SK-N-SH treated with all-trans-retinoic acid at 6 μM for 48 hours (cell line): ENCODE measurements at regions not wholly inside any gene's neighbourhood (a gene's known extent, or its start where the extent isn't known, plus 50 kb on each side); places are given as distances from the start of the nearest gene placed in this dataset.

Experiments used
- ATAC-seq: fragments of 200-7000 bp; cut with Tn5 transposase; 3 replicates; pipeline ENCODE4 v1.9.1; 2020; ENCODE audit warnings: mild to moderate bottlenecking, moderate library complexity
- ARNTL ChIP-seq: fragments of 450-650 bp; formaldehyde crosslinking; IDR thresholded peaks from 2 replicates; pipeline ENCODE4 v1.5.0; 2020; ENCODE audit warnings: low read depth, mild to moderate bottlenecking, moderate library complexity, borderline replicate concordance
- BACH2 ChIP-seq: fragments of 250-450 bp; sonication (Bioruptor Pico); IDR thresholded peaks from 2 replicates; pipeline ENCODE4 v1.9.0; 2021; ENCODE audit warnings: mild to moderate bottlenecking, borderline replicate concordance
- CSDC2 ChIP-seq: fragments of 250-450 bp; sonication (Bioruptor Pico); IDR thresholded peaks from 2 replicates; pipeline ENCODE4 v1.5.0; 2020; ENCODE audit warnings: mild to moderate bottlenecking, moderate library complexity
- GLIS3 ChIP-seq: fragments of 250-450 bp; sonication (Bioruptor Pico); IDR thresholded peaks from 2 replicates; pipeline ENCODE4 v1.5.0; 2020; ENCODE audit warnings: mild to moderate bottlenecking, moderate library complexity
- ISL1 ChIP-seq: fragments of 250-450 bp; sonication (Bioruptor Pico); IDR thresholded peaks from 2 replicates; pipeline ENCODE4 v2.1.2; 2022; ENCODE audit warnings: mild to moderate bottlenecking, moderate library complexity
- OSR1 ChIP-seq: fragments of 250-450 bp; sonication (Bioruptor Pico); IDR thresholded peaks from 2 replicates; pipeline ENCODE4 v1.8.0; 2022; ENCODE audit warnings: moderate library complexity, mild to moderate bottlenecking, inconsistent platforms
- PPARA ChIP-seq: fragments of 250-450 bp; sonication (Bioruptor Pico); IDR thresholded peaks from 2 replicates; pipeline ENCODE4 v1.5.0; 2020; ENCODE audit warnings: mild to moderate bottlenecking, borderline replicate concordance
- ZFP30 ChIP-seq: fragments of 450-650 bp; formaldehyde crosslinking; IDR thresholded peaks from 2 replicates; pipeline ENCODE4 v1.5.0; 2022; ENCODE audit warnings: mild to moderate bottlenecking, moderate library complexity
- ZNF70 ChIP-seq: fragments of 450-650 bp; formaldehyde crosslinking; IDR thresholded peaks from 2 replicates; pipeline ENCODE4 v1.5.0; 2020; ENCODE audit warnings: mild to moderate bottlenecking, moderate library complexity
- ZNF8 ChIP-seq: fragments of 450-650 bp; formaldehyde crosslinking; IDR thresholded peaks from 2 replicates; pipeline ENCODE4 v1.5.0; 2020; ENCODE audit warnings: mild to moderate bottlenecking, moderate library complexity
- TF ChIP-seq, protein P1 (sequence below): fragments of 250-450 bp; sonication (Bioruptor Pico); IDR thresholded peaks from 2 replicates; pipeline ENCODE4 v1.5.0; 2020; ENCODE audit warnings: mild to moderate bottlenecking, moderate library complexity
- TF ChIP-seq, protein P2 (sequence below): fragments of 250-450 bp; sonication (Bioruptor Pico); IDR thresholded peaks from 2 replicates; pipeline ENCODE4 v1.8.0; 2021; ENCODE audit warnings: low read depth, mild to moderate bottlenecking, moderate library complexity, borderline replicate concordance
- TF ChIP-seq, protein P3 (sequence below): fragments of 250-450 bp; sonication (Bioruptor Pico); IDR thresholded peaks from 2 replicates; pipeline ENCODE4 v1.5.1; 2020; ENCODE audit warnings: low read depth, mild to moderate bottlenecking, moderate library complexity
- TF ChIP-seq, protein P4 (sequence below): fragments of 250-450 bp; sonication (Bioruptor Pico); IDR thresholded peaks from 2 replicates; pipeline ENCODE4 v1.8.0; 2020; ENCODE audit warnings: mild to moderate bottlenecking, moderate library complexity, borderline replicate concordance
- TF ChIP-seq, protein P5 (sequence below): fragments of 250-450 bp; sonication (Bioruptor Pico); IDR thresholded peaks from 2 replicates; pipeline ENCODE4 v1.5.1; 2021; ENCODE audit warnings: mild to moderate bottlenecking, moderate library complexity

DNA sequence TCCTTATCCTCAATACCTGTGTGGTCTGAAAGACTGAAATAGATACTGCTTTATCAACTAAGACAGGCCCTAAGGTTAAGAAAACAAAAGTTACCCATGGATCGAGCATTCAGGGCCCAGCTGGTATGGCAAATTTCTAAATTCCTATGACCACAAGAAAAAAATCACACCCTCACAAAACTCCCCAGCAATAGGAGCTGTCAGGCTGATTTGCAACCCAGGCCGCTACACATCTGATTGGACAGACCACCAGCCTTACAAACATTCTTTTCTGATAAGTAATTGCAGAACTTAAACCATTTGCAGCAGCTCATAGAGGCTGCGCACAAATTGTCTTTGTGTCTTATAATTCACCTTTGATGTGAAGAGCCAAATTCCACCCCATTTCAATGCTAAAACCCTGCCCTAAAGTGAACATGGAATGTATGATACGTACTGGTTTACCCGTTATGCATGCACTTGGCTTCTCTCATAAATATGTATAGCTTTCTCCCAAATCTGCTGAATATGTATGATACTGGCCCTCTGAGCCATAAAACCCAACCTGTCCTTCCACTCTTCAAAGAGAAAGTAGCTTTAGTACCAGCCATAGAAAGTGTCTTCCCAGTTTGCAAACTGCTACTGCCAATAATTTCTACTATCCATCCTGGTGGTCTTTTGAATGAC lies 842.5 kb downstream of the GRID1 start (continued):
- TF ChIP-seq, protein P1, sequence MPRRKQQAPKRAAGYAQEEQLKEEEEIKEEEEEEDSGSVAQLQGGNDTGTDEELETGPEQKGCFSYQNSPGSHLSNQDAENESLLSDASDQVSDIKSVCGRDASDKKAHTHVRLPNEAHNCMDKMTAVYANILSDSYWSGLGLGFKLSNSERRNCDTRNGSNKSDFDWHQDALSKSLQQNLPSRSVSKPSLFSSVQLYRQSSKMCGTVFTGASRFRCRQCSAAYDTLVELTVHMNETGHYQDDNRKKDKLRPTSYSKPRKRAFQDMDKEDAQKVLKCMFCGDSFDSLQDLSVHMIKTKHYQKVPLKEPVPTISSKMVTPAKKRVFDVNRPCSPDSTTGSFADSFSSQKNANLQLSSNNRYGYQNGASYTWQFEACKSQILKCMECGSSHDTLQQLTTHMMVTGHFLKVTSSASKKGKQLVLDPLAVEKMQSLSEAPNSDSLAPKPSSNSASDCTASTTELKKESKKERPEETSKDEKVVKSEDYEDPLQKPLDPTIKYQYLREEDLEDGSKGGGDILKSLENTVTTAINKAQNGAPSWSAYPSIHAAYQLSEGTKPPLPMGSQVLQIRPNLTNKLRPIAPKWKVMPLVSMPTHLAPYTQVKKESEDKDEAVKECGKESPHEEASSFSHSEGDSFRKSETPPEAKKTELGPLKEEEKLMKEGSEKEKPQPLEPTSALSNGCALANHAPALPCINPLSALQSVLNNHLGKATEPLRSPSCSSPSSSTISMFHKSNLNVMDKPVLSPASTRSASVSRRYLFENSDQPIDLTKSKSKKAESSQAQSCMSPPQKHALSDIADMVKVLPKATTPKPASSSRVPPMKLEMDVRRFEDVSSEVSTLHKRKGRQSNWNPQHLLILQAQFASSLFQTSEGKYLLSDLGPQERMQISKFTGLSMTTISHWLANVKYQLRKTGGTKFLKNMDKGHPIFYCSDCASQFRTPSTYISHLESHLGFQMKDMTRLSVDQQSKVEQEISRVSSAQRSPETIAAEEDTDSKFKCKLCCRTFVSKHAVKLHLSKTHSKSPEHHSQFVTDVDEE (CRISPR knock-in tag) = no peak

DNA sequence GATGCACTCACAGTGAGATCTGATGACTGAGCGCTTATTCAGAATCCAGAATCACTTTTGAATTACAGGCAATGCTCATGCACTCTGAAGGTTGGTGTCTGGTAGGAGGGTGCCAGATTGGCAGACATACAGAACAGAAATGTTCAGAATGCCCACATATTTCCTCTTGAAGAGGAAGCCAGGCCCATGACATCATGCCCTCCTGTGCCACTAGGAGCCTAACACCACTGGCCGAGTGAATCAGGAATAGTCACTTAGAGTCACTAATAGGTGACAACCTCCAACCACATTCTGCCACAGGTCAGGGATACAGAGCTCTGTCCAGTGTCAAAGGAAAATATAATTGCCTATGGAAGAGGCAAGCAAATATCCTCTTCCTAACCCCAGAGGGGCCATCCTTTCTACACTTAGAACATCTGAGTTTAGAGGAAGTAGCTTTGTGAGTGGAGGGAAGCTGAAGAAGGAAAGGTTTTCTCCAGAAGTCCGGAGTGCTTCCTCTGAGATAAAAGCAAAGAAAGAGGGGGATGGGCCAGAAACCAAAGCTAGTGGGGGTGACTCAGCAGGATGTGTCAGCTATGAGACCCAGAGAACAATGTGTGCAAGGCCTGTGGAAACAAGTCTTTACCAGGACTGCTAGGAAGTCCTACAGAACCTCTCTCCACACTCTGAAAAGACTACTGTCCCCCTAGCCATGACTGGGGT lies 838.8 kb downstream of the GRID1 start:
- no peak for ATAC-seq
- TF ChIP-seq ZNF70 (CRISPR knock-in tag) (no peak), GLIS3 (no peak)
- TF ChIP-seq, protein P2, sequence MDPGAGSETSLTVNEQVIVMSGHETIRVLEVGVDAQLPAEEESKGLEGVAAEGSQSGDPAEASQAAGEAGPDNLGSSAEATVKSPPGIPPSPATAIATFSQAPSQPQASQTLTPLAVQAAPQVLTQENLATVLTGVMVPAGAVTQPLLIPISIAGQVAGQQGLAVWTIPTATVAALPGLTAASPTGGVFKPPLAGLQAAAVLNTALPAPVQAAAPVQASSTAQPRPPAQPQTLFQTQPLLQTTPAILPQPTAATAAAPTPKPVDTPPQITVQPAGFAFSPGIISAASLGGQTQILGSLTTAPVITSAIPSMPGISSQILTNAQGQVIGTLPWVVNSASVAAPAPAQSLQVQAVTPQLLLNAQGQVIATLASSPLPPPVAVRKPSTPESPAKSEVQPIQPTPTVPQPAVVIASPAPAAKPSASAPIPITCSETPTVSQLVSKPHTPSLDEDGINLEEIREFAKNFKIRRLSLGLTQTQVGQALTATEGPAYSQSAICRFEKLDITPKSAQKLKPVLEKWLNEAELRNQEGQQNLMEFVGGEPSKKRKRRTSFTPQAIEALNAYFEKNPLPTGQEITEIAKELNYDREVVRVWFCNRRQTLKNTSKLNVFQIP (CRISPR knock-in tag) = no peak
- TF ChIP-seq, all 23 proteins: peak for 0

DNA sequence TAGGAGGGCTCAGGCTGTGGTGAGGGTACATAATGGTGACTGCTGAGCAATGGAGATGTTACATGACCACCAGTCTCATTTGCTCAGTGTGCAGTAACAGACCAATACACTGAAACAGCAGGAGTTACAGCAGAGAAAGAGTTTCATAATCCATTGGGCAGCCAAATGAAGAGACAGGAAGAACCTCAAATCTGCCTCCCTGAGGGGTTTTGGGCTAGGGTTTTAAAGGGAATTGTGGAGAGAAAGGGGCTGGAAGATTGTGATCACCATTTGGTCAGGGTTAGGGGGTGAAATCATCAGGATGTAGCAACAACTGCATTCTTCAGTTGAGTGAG lies 838.3 kb downstream of the GRID1 start:
- TF ChIP-seq, protein P3, sequence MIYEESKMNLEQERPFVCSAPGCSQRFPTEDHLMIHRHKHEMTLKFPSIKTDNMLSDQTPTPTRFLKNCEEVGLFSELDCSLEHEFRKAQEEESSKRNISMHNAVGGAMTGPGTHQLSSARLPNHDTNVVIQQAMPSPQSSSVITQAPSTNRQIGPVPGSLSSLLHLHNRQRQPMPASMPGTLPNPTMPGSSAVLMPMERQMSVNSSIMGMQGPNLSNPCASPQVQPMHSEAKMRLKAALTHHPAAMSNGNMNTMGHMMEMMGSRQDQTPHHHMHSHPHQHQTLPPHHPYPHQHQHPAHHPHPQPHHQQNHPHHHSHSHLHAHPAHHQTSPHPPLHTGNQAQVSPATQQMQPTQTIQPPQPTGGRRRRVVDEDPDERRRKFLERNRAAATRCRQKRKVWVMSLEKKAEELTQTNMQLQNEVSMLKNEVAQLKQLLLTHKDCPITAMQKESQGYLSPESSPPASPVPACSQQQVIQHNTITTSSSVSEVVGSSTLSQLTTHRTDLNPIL (CRISPR knock-in tag) = no peak
- ATAC-seq = no peak

DNA sequence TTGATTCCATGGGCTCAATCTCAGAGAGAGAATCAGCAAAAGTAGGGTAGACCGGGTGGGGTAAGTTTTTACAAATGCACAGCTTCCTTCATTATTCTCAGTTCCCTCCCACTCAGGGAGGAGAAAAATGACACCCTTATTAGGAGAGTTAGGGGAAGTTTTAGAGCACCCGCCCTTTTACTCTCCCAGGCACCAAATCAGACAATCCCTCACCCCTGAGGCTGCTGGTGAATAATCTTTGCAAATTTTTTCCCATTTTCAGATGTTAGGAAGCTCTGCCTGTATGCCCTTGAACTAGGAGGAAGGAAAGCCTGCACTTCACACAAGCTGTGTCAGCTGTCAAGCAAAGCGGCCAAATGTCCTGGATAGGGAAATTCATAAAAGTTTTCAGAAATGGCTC lies 834.9 kb downstream of the GRID1 start:
- ATAC-seq = no peak
- no peak for TF ChIP-seq ZFP30 (CRISPR knock-in tag)
- TF ChIP-seq ISL1 = no peak
- TF ChIP-seq, protein P4, sequence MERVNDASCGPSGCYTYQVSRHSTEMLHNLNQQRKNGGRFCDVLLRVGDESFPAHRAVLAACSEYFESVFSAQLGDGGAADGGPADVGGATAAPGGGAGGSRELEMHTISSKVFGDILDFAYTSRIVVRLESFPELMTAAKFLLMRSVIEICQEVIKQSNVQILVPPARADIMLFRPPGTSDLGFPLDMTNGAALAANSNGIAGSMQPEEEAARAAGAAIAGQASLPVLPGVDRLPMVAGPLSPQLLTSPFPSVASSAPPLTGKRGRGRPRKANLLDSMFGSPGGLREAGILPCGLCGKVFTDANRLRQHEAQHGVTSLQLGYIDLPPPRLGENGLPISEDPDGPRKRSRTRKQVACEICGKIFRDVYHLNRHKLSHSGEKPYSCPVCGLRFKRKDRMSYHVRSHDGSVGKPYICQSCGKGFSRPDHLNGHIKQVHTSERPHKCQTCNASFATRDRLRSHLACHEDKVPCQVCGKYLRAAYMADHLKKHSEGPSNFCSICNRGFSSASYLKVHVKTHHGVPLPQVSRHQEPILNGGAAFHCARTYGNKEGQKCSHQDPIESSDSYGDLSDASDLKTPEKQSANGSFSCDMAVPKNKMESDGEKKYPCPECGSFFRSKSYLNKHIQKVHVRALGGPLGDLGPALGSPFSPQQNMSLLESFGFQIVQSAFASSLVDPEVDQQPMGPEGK (CRISPR knock-in tag) = no peak
- no peak for TF ChIP-seq ZNF8
- TF ChIP-seq ARNTL (CRISPR knock-in tag) = no peak
- TF ChIP-seq BACH2 (CRISPR knock-in tag) = no peak
- TF ChIP-seq, protein P2 (CRISPR knock-in tag) = no peak
- TF ChIP-seq PPARA (CRISPR knock-in tag) = no peak
- no peak for TF ChIP-seq ZNF70 (CRISPR knock-in tag)
- no peak for TF ChIP-seq CSDC2 (CRISPR knock-in tag)
- TF ChIP-seq OSR1 (CRISPR knock-in tag) = no peak
- TF ChIP-seq, protein P5, sequence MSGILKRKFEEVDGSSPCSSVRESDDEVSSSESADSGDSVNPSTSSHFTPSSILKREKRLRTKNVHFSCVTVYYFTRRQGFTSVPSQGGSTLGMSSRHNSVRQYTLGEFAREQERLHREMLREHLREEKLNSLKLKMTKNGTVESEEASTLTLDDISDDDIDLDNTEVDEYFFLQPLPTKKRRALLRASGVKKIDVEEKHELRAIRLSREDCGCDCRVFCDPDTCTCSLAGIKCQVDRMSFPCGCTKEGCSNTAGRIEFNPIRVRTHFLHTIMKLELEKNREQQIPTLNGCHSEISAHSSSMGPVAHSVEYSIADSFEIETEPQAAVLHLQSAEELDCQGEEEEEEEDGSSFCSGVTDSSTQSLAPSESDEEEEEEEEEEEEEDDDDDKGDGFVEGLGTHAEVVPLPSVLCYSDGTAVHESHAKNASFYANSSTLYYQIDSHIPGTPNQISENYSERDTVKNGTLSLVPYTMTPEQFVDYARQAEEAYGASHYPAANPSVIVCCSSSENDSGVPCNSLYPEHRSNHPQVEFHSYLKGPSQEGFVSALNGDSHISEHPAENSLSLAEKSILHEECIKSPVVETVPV (CRISPR knock-in tag) = no peak
- no peak for TF ChIP-seq GLIS3
- TF ChIP-seq, protein P1 (CRISPR knock-in tag) = no peak
- TF ChIP-seq, all 23 proteins: peak for 0
